Breast epithelium (tissue), 4 donors: ENCODE measurements at regions not wholly inside any gene's neighbourhood (a gene's known extent, or its start where the extent isn't known, plus 50 kb on each side); places are given as distances from the start of the nearest gene placed in this dataset.

ENCODE experiments used
- DNase-seq, 2 donors: peaks; one replicate each; pipeline ENCODE4 v3.0.0-alpha.2; 2019; ENCODE audit warnings: low spot score in 2 of 2
- H3K27ac ChIP-seq, 2 donors: fragments of 200-600 bp; sonication (generic) in 1 of 2; one replicate each; pipeline ENCODE4 v1.5.1; 2016 to 2019; ENCODE audit warnings: mild to moderate bottlenecking in 1 of 2
- H3K27me3 ChIP-seq, 2 donors: fragments of 200-600 bp; sonication (generic) in 1 of 2; one replicate each; pipeline versions ENCODE4 v1.5.1 to v1.6.0; 2017 to 2019; ENCODE audit warnings: control low read depth in 1 of 2, mild to moderate bottlenecking in 1 of 2
- H3K36me3 ChIP-seq: fragments of 200-600 bp; one replicate; pipeline ENCODE4 v1.5.1; 2019
- H3K4me1 ChIP-seq, 2 donors: fragments of 200-600 bp; sonication (generic); one replicate each; pipeline ENCODE4 v1.5.1; 2016 to 2019; ENCODE audit warnings: control low read depth in 1 of 2
- H3K4me3 ChIP-seq, 3 donors: fragments of 200-600 bp; sonication (generic); 1 replicate in 2 of 3; 2 replicates in 1 of 3; pipeline ENCODE4 v1.5.1; 2016 to 2019; ENCODE audit warnings: mild to moderate bottlenecking in 3 of 3, moderate library complexity in 2 of 3
- H3K9me3 ChIP-seq, 2 donors: fragments of 200-600 bp; sonication (generic) in 1 of 2; one replicate each; pipeline ENCODE4 v1.5.1; 2016 to 2019; ENCODE audit warnings: control low read depth in 1 of 2
- POLR2A ChIP-seq: fragments of 450-650 bp; IDR thresholded peaks from one replicate; pipeline ENCODE4 v1.6.1; 2016; ENCODE audit warnings: antibody characterized with exemption, mild to moderate bottlenecking, moderate library complexity
- POLR2AphosphoS5 ChIP-seq, 3 donors: sonication (generic); formaldehyde crosslinking; IDR thresholded peaks; one replicate each; pipeline ENCODE4 v1.6.1; 2017; ENCODE audit warnings: antibody characterized with exemption in 3 of 3
- intact Hi-C: fragments of 100-400 bp; cut with DNase I; formaldehyde crosslinking; loops from one replicate; pipeline ENCODE4 v1.15.1; 2023; ENCODE audit warnings: low total_unique reads
- TF ChIP-seq, protein P1 (sequence below), 3 donors: fragments of 450-650 bp; IDR thresholded peaks; one replicate each; pipeline ENCODE4 v1.5.1; 2016 to 2017; ENCODE audit warnings: antibody characterized with exemption in 3 of 3, mild to moderate bottlenecking in 3 of 3, moderate library complexity in 3 of 3

DNA sequence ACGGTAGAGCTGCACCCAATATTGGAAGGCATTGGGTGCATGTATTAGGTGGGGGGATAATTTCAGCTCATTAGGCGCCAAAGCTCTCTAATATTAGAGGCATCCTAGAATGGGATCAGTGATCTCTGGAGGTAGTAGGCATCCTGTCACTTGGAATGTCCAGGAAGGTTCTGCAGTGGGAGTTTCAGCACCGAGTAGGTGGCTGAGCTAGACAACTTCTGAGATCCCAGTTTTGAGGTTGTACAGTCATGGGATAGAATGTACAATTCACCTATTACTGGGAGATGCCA, 210.9 kb downstream of the MYCN start:
- TF ChIP-seq, protein P1, sequence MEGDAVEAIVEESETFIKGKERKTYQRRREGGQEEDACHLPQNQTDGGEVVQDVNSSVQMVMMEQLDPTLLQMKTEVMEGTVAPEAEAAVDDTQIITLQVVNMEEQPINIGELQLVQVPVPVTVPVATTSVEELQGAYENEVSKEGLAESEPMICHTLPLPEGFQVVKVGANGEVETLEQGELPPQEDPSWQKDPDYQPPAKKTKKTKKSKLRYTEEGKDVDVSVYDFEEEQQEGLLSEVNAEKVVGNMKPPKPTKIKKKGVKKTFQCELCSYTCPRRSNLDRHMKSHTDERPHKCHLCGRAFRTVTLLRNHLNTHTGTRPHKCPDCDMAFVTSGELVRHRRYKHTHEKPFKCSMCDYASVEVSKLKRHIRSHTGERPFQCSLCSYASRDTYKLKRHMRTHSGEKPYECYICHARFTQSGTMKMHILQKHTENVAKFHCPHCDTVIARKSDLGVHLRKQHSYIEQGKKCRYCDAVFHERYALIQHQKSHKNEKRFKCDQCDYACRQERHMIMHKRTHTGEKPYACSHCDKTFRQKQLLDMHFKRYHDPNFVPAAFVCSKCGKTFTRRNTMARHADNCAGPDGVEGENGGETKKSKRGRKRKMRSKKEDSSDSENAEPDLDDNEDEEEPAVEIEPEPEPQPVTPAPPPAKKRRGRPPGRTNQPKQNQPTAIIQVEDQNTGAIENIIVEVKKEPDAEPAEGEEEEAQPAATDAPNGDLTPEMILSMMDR (IDR thresholded peaks at IDR 0.05), result no peak
- TF ChIP-seq POLR2A (no peak), POLR2AphosphoS5 (IDR thresholded peaks at IDR 0.05) (no peak)
- intact Hi-C loops, result no loop called here
- no peak for DNase-seq

GRCh38 chr2:16150456-16151280, 210.3 kb downstream of the MYCN start:
- intact Hi-C loops, result no loop called here
- DNase-seq, result no peak
- H3K4me3 ChIP-seq, result no peak overlapping the region
- no peaks in the 10 kb centered on the region for H3K36me3 ChIP-seq
- TF ChIP-seq, protein P1 (IDR thresholded peaks at IDR 0.05), result no peak
- TF ChIP-seq POLR2AphosphoS5 (IDR thresholded peaks at IDR 0.05), result no peak
- TF ChIP-seq POLR2A, result no peak
- no peak overlapping the region for H3K27ac ChIP-seq
- H3K27me3 ChIP-seq, result no peaks in the 10 kb centered on the region
- H3K4me1 ChIP-seq, result no peaks in the 10 kb centered on the region
- H3K9me3 ChIP-seq, result no peaks in the 10 kb centered on the region

More for the DNA sequence above, 210.9 kb downstream of the MYCN start:
- H3K4me1 ChIP-seq, result no peaks in the 10 kb centered on the region
- no peak overlapping the region for H3K27ac ChIP-seq
- no peak overlapping the region for H3K4me3 ChIP-seq
- no peaks in the 10 kb centered on the region for H3K36me3 ChIP-seq
- H3K9me3 ChIP-seq, result no peaks in the 10 kb centered on the region
- H3K27me3 ChIP-seq, result no peaks in the 10 kb centered on the region

DNA sequence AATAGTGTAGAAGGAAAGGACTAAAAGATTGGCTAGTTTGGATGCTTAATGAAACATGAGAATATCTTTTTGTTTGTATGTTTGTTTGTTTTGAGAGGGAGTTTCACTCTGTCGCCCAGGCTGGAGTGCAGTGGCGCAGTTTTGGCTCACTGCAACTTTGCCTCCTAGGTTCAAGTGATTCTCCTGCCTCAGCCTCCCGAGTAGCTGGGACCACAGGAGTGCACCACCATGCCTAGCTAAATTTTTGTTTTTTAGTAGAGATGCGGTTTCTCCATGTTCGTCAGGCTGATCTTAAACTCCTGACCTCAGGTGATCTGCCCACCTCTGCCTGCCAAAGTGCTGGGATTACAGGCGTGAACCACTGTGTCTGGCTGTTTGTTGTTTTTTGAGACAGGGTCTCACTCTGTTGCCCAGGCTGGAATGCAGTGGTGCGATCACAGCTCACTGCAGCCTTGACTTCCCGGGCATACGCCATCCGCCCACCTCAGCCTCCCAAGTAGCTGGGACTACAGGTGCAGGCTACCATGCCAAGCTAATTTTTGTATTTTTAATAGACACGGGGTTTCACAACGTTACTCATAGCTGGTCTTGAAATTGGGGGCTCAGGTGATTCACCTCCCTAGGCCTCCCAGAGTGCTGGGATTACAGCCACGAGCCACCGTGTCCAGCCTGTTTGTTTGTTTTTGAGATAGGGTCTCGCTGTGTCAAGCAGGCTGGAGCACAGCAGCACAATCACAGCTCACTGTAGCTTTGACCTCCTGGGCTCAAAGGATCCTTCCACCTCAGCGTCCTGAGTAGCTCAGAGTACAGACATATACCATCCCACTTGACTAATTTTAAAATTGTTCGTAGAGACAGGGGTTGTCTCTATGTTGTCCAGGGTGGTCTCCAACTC, 209.2 kb downstream of the MYCN start:
- TF ChIP-seq POLR2A (no peak), POLR2AphosphoS5 (IDR thresholded peaks at IDR 0.05) (no peak)
- TF ChIP-seq, protein P1 (IDR thresholded peaks at IDR 0.05), result no peak
- no peak for DNase-seq
- H3K27ac ChIP-seq, result no peak overlapping the region
- H3K27me3 ChIP-seq, result no peaks in the 10 kb centered on the region
- H3K36me3 ChIP-seq, result no peaks in the 10 kb centered on the region
- intact Hi-C loops, result no loop called here
- no peak overlapping the region for H3K4me3 ChIP-seq
- H3K9me3 ChIP-seq, result no peaks in the 10 kb centered on the region
- no peaks in the 10 kb centered on the region for H3K4me1 ChIP-seq

- H3K9me3 ChIP-seq, result no peaks in the 10 kb centered on the region
- no peak for DNase-seq
- intact Hi-C loops, result no loop called here
Observed at GRCh38 chr2:16148632-16149348, 208.4 kb downstream of the MYCN start.

More at GRCh38 chr2:16148632-16149348, 208.4 kb downstream of the MYCN start:
- TF ChIP-seq POLR2A (no peak), POLR2AphosphoS5 (IDR thresholded peaks at IDR 0.05) (no peak)
- TF ChIP-seq, protein P1 (IDR thresholded peaks at IDR 0.05), result no peak
- Histone ChIP-seq H3K27ac (no peak overlapping the region), H3K4me3 (no peak overlapping the region), H3K36me3 (no peaks in the 10 kb centered on the region), H3K4me1 (no peaks in the 10 kb centered on the region), H3K27me3 (no peaks in the 10 kb centered on the region)
